Parathyroid adenoma (tissue), 2 donors: ENCODE measurements at regions not wholly inside any gene's neighbourhood (a gene's known extent, or its start where the extent isn't known, plus 50 kb on each side); places are given as distances from the start of the nearest gene placed in this dataset.

Experiments
- H2AFZ ChIP-seq: fragments of 300-600 bp; sonication (generic); one replicate; pipeline ENCODE4 v1.7.0; 2017; ENCODE audit warnings: antibody characterized with exemption, mild to moderate bottlenecking
- H3K27ac ChIP-seq: fragments of 300-600 bp; sonication (generic); one replicate; pipeline ENCODE4 v1.7.0; 2017
- H3K27me3 ChIP-seq: fragments of 300-600 bp; sonication (generic); one replicate; pipeline ENCODE4 v1.7.0; 2017; ENCODE audit warnings: low read length; ENCODE audit not compliant: control insufficient read depth, insufficient read depth
- H3K36me3 ChIP-seq: fragments of 300-600 bp; sonication (generic); one replicate; pipeline ENCODE4 v1.7.0; 2017; ENCODE audit warnings: low read length; ENCODE audit not compliant: control insufficient read depth, insufficient read depth
- H3K4me1 ChIP-seq: fragments of 300-600 bp; sonication (generic); one replicate; pipeline ENCODE4 v1.7.0; 2017; ENCODE audit warnings: control low read depth
- H3K4me2 ChIP-seq: fragments of 300-600 bp; sonication (generic); one replicate; pipeline ENCODE4 v1.7.0; 2017; ENCODE audit warnings: low read length
- H3K4me3 ChIP-seq: fragments of 300-600 bp; sonication (generic); one replicate; pipeline ENCODE4 v1.7.0; 2017; ENCODE audit warnings: low read depth, low read length
- H3K79me2 ChIP-seq: fragments of 300-600 bp; sonication (generic); one replicate; pipeline ENCODE4 v1.7.0; 2017; ENCODE audit warnings: control low read depth
- H3K9ac ChIP-seq: fragments of 300-600 bp; sonication (generic); one replicate; pipeline ENCODE4 v1.7.0; 2017; ENCODE audit warnings: mild to moderate bottlenecking
- H3K9me3 ChIP-seq: fragments of 300-600 bp; sonication (generic); one replicate; pipeline ENCODE4 v1.7.0; 2017; ENCODE audit warnings: low read length; ENCODE audit not compliant: control insufficient read depth
- TF ChIP-seq, protein P1 (sequence below): fragments of 300-600 bp; sonication (generic); IDR thresholded peaks from one replicate; pipeline ENCODE4 v1.7.0; 2017; ENCODE audit warnings: antibody characterized with exemption, mild to moderate bottlenecking
- donor health status: primary hyperparathyroidism.

DNA sequence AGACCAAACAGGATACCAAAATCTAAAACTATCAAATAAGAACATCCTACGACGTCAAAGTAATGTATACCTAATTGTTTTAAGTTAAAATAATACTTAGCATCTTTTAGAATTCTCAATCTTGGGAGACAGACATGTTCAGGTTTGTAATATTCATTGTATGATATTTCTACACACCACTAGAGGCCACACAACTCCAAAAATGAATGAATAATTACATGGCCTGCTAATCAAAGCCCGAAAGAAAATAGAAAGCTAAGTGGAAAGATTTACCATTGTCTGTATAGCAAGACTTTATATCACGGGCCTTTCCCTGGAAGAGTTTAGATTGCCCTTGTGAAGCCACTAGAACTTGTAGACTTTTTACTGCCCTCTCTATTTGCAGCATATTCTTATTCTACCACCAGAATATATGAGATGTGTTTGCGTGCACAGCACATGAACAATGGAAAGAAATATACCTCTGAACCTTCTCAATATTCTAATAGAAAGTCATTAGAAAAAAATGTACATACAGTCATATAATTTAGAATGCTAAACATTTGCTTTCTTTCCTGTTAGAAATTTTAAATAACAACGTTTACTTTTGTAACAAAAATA lies 380.1 kb upstream of the NUDT12 start:
- no peaks in the 10 kb centered on the region for H3K27me3 ChIP-seq
- no peaks in the 10 kb centered on the region for H3K9me3 ChIP-seq
- H3K79me2 ChIP-seq: no peaks in the 10 kb centered on the region
- no peak overlapping the region for H2AFZ ChIP-seq
- H3K4me1 ChIP-seq: no peaks in the 10 kb centered on the region
- no peak overlapping the region for H3K4me3 ChIP-seq
- H3K4me2 ChIP-seq: no peak overlapping the region
- H3K36me3 ChIP-seq: no peaks in the 10 kb centered on the region
- TF ChIP-seq, protein P1, sequence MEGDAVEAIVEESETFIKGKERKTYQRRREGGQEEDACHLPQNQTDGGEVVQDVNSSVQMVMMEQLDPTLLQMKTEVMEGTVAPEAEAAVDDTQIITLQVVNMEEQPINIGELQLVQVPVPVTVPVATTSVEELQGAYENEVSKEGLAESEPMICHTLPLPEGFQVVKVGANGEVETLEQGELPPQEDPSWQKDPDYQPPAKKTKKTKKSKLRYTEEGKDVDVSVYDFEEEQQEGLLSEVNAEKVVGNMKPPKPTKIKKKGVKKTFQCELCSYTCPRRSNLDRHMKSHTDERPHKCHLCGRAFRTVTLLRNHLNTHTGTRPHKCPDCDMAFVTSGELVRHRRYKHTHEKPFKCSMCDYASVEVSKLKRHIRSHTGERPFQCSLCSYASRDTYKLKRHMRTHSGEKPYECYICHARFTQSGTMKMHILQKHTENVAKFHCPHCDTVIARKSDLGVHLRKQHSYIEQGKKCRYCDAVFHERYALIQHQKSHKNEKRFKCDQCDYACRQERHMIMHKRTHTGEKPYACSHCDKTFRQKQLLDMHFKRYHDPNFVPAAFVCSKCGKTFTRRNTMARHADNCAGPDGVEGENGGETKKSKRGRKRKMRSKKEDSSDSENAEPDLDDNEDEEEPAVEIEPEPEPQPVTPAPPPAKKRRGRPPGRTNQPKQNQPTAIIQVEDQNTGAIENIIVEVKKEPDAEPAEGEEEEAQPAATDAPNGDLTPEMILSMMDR: no peak
- no peak overlapping the region for H3K27ac ChIP-seq
- H3K9ac ChIP-seq: no peak overlapping the region

DNA sequence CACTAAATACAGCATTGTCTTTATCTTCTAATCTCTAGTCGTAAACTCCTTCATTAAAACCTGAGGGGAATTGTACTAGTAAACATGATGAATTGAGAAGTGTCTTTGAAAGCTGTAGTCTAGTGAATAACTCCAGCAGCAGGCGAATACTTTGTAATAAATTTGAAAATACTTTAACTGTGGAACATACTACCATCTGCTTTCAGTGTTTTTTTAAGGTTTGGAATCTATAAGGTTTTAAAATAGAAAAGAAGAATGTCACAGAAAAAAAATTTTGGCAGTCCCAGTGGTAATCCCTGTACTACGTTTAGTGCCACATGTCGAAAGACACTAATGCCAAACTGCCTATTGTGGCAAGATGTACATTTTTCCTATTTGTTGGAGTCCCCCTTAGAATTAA lies 379.0 kb upstream of the NUDT12 start:
- Histone ChIP-seq H3K4me1 (no peaks in the 10 kb centered on the region), H3K9ac (no peak overlapping the region), H3K27ac (no peak overlapping the region), H3K36me3 (no peaks in the 10 kb centered on the region), H3K4me3 (no peak overlapping the region), H3K4me2 (no peak overlapping the region), H3K79me2 (no peaks in the 10 kb centered on the region), H3K9me3 (no peaks in the 10 kb centered on the region), H2AFZ (no peak overlapping the region), H3K27me3 (no peaks in the 10 kb centered on the region)
- TF ChIP-seq, protein P1: no peak

DNA sequence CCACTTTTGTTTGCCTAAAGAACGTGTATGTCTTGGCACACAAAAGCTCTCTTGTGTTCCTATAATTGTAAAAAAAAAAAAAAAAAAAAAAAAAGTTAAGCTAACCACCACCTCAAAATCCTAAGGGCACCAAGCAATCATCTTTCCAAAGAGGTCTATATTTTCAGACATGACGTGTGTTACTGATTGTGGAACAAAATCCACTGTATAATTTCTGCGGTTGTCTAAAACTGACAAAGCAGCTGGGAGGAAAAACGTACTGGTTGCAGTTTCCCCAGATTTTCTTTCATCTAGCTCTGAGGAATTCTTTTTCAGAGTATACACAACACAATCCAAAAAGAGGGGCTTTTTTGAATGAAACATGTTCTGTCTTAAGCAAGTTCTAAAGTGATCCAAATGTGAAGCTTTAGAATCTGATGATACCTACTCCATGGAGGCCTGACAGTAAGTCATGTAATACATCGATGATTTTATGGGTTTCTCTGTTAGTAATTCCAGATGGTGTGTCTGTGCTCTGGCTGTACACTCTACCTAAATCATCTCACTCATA lies 375.6 kb upstream of the NUDT12 start:
- Histone ChIP-seq H3K9me3 (no peaks in the 10 kb centered on the region), H3K79me2 (no peaks in the 10 kb centered on the region), H3K9ac (no peak overlapping the region), H3K36me3 (no peaks in the 10 kb centered on the region), H3K4me1 (no peaks in the 10 kb centered on the region), H2AFZ (no peak overlapping the region), H3K27me3 (no peaks in the 10 kb centered on the region), H3K4me3 (no peak overlapping the region), H3K4me2 (no peak overlapping the region), H3K27ac (no peak overlapping the region)
- TF ChIP-seq, protein P1: no peak

DNA sequence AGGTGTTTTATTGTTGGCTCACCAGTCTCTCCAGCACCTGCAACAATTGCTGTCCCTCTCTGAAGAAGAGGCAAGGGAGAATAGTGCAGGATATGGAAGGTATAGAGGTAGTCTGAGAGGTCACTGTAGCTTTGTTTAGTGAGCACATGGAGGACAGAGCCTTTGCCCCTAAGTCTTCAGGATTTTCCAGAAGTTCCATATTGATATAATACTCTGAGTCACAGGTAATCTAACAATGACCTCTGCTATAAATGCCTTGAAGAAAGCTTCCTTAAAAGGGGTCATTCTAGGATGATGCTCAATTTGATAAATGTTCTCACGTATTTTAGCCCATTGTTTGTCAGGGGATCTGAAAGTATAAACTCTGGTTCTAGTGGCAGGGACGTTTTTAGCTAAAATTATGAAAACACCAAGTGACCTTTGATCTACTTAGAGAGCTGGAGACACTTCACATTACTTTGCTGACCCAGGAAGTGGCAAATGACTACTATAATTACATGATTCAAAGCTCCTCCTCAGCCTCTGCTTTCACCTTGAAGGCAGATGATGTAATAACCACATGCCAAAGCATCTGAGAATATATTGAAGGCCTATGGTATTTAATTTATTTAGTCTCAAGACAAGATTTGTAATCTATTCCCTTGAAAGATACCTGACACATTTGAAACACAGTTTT lies 366.9 kb upstream of the NUDT12 start:
- no peak overlapping the region for H3K27ac ChIP-seq
- H3K4me3 ChIP-seq: no peak overlapping the region
- no peaks in the 10 kb centered on the region for H3K9me3 ChIP-seq
- H2AFZ ChIP-seq: no peak overlapping the region
- H3K4me2 ChIP-seq: no peak overlapping the region
- no peaks in the 10 kb centered on the region for H3K36me3 ChIP-seq
- no peaks in the 10 kb centered on the region for H3K79me2 ChIP-seq
- TF ChIP-seq, protein P1: no peak
- no peak overlapping the region for H3K9ac ChIP-seq
- H3K4me1 ChIP-seq: no peaks in the 10 kb centered on the region
- H3K27me3 ChIP-seq: no peaks in the 10 kb centered on the region
